Left cardiac atrium (tissue), 4 donors: ENCODE measurements at regions not wholly inside any gene's neighbourhood (a gene's known extent, or its start where the extent isn't known, plus 50 kb on each side); places are given as distances from the start of the nearest gene placed in this dataset.
"Not testable (repeated sequence)": the region's sequence is repeated elsewhere in the genome, so short reads cannot be mapped to it uniquely, and the experiment has no call there.

Experiments
- ATAC-seq, 2 donors: fragments of 200-7000 bp; cut with Tn5 transposase; one replicate each; pipeline ENCODE4 v1.9.1; 2020; ENCODE audit warnings: mild to moderate bottlenecking in 2 of 2, moderate library complexity in 2 of 2
- DNase-seq: peaks from one replicate; pipeline ENCODE4 v3.0.0-alpha.2; 2020
- intact Hi-C, 2 donors: fragments of 100-400 bp; cut with DNase I; formaldehyde crosslinking; loops; one replicate each; pipeline versions ENCODE4 v1.14.1 to v1.15.1; 2022 to 2023
- donor health status: DM: no; HTN: yes; CAD: no.
- donor health status: DM: no; HTN: yes; CAD: no; lungs with severe emphysema.
- donor health status: DM: yes; HTN: yes; CAD: no.
- donor health status: Dilated cardiomyopathy.

DNA sequence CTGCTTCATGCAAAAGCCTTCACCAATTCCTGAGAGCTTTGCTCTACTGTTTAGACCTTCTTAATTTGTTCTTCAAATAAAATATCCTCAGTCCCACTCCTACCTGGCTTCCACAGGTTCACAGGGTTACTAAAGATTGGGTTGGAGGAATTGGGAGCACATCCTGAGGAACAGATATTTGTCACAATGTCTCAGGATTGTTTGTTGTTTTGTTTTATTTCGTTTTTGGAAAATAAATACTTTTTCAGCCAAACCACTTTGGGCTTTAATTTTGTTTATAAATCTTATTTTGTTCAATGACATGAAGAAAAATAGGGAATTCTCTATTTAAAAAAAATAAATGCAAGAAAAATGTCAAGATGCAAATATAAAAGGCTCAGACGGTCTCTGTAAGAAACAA lies 249.0 kb downstream of the MEF2C start:
- intact Hi-C loops, result no loop called here
- no peak for ATAC-seq
- no peak for DNase-seq

GRCh38 chr5:88622890-88623289 lies 260.1 kb downstream of the MEF2C start:
- DNase-seq, ATAC-seq: not testable (repeated sequence)
- intact Hi-C loops, result loop anchor here in 1 of 2 donors (2.0 kb wide), 1 partner anchor 18 kb away; no protein-coding TSS in a partner anchor

DNA sequence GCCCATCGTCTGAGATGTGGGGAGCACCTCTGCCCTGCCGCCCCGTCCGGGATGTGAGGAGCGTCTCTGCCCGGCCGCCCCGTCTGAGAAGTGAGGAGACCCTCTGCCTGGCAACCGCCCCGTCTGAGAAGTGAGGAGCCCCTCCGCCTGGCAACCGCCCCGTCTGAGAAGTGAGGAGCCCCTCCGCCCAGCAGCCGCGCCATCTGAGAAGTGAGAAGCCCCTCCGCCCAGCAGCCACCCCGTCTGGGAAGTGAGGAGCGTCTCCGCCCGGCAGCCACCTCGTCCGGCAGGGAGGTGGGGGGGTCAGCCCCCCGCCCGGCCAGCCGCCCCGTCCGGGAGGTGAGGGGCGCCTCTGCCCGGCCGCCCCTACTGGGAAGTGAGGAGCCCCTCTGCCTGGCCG lies 267.2 kb downstream of the MEF2C start:
- intact Hi-C loops, DNase-seq, ATAC-seq: not testable (repeated sequence)

GRCh38 chr5:88613051-88613450 lies 269.9 kb downstream of the MEF2C start:
- ATAC-seq (no peak), DNase-seq (no peak)
- intact Hi-C loops, result no loop called here

- no peak for DNase-seq
- intact Hi-C loops, result no loop called here
- ATAC-seq, result no peak
Observed at GRCh38 chr5:88610586-88610985, 272.4 kb downstream of the MEF2C start.

- no peak for DNase-seq
- intact Hi-C loops, result no loop called here
- ATAC-seq, result no peak
Observed at GRCh38 chr5:88607492-88607891, 275.5 kb downstream of the MEF2C start.

- no peak for DNase-seq
- no peak for ATAC-seq
- intact Hi-C loops, result no loop called here
Observed at GRCh38 chr5:88606626-88607025, 276.4 kb downstream of the MEF2C start.

- ATAC-seq (no peak), DNase-seq (no peak)
- intact Hi-C loops, result no loop called here
Observed at GRCh38 chr5:88606173-88606572, 276.8 kb downstream of the MEF2C start.

DNA sequence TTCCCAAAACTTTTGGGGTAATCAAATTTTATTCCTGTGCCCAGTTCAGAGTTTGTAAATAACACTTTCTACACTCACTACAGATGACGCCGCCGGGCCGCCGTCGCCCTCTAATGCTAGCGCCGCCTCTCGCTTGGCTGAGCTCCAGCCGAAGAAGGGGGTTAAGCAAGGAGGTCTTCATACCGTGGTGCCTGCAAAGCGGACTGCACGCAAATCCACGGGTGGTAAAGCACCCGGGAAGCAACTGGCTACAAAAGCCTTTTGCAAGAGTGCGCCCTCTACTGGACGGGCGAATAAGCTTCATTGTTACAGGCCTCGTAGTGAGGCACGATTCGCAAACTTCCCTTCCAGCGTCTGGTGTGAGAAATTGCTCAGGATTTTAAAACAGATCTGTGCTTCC lies 280.4 kb downstream of the MEF2C start:
- DNase-seq (no peak), ATAC-seq (no peak)
- intact Hi-C loops, result no loop called here

DNA sequence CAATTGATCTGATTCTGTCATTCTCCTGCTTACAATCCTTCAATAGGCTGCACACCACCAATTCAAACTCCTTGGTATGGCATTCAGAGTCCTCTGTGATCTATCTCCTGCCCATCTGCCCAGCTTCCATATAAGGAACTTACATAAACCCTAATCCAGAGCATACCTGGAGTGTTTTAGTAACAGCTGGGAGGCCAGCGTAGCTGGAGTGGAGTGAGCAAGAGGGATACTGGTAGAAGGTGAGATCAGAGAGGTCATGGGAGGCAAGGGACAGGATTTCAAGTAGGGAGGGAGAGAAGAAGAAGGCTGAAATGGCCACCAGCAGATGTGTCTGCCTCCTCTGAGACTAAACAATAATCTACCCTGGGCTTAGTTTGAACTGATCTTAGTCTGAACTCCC lies 288.5 kb downstream of the MEF2C start:
- intact Hi-C loops, result no loop called here
- no peak for DNase-seq
- no peak for ATAC-seq

GRCh38 chr5:88588609-88589008 lies 294.4 kb downstream of the MEF2C start:
- DNase-seq (no peak), ATAC-seq (no peak)
- intact Hi-C loops, result no loop called here

GRCh38 chr5:88583471-88583870 lies 299.5 kb downstream of the MEF2C start:
- intact Hi-C loops, result no loop called here
- ATAC-seq, result no peak
- no peak for DNase-seq

- no peak for ATAC-seq
- intact Hi-C loops, result no loop called here
- no peak for DNase-seq
Observed at GRCh38 chr5:88558366-88558765, 289.7 kb upstream of the TMEM161B start.

DNA sequence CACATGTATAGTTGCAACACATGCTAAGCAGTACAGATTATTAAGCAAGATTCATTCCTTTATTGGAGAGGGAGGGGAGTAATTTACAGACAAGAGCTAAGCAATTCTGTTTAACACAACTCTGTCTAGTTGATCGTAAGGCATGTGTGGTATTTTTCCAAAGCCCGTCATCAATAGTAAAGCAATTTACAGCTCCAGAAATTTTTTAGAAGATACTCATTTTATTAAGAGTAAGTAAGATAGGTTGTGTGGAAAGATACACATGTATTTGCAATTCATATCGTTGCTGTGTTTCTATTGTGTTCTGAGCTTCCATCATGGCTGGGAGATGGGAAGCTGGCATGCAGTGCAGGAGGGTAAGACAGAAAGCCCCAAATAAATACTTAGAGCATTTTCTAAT lies 289.2 kb upstream of the TMEM161B start:
- ATAC-seq (no peak), DNase-seq (no peak)
- intact Hi-C loops, result no loop called here

- intact Hi-C loops, result no loop called here
- ATAC-seq (no peak), DNase-seq (no peak)
Observed at GRCh38 chr5:88557131-88557530, 288.5 kb upstream of the TMEM161B start.

GRCh38 chr5:88556406-88556805 lies 287.8 kb upstream of the TMEM161B start:
- ATAC-seq (no peak), DNase-seq (no peak)
- intact Hi-C loops, result no loop called here

- intact Hi-C loops, result no loop called here
- DNase-seq (no peak), ATAC-seq (no peak)
Observed at GRCh38 chr5:88555674-88556073, 287.0 kb upstream of the TMEM161B start.

- no peak for DNase-seq
- no peak for ATAC-seq
- intact Hi-C loops, result no loop called here
Observed at GRCh38 chr5:88553986-88554385, 285.3 kb upstream of the TMEM161B start.

DNA sequence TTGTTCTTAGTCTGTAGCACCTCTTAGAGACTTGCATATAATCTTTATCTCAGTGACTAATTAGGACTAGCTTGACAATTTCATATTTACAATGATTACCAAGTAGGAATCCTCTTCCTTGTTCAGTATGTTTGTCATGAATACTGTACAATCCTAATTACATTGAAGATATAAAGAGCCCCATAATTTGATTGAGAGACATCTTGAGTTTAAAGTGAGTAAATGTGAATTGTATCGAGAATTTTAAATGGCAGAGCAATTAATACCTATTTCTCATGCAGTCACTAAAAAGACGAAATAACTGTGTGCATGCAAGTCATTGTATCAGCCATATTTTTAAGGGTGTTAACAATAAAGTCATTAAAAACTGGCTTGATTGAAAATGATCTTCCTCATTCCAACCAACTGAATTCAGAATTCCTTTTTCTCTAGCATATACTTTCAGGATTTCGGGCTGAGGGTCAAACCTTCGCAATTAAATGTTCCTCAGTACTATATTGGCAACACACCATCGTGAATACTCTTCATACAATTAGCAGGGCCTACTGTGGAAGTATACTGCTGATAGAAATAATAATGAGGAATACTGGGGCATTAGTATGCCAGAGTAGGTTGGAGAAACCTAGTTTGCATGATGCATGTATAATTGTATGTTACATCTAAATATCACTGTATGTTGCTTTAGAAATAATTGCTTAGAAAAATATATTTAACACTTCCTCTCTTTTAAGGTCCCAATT lies 284.7 kb upstream of the TMEM161B start:
- ATAC-seq (no peak), DNase-seq (no peak)
- intact Hi-C loops, result no loop called here

DNA sequence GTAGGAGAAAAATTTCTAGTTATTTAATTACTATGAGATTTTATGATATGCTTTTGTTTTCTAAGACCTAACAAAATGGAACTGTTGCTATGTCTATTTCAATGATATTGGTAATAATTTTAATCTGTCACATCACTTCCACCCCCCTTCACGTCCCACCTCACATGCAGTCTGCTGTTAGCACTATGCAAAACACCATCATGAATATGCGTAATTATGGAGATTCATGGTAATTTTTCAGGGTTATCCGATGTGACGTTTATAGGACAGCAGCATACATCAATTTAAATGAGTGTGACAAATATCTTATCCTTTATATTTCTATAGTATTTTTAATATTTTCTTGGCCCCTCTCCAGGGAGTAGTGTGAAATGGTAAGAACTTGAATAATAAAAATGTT lies 283.8 kb upstream of the TMEM161B start:
- intact Hi-C loops, result no loop called here
- ATAC-seq, result no peak
- DNase-seq, result no peak

GRCh38 chr5:88551724-88552345 lies 283.2 kb upstream of the TMEM161B start:
- intact Hi-C loops, result no loop called here
- ATAC-seq, result no peak
- DNase-seq, result no peak
